H9 (cell line): ENCODE measurements at regions not wholly inside any gene's neighbourhood (a gene's known extent, or its start where the extent isn't known, plus 50 kb on each side); places are given as distances from the start of the nearest gene placed in this dataset.

Experiments
- DNase-seq: peaks from one replicate; pipeline ENCODE4 v3.0.0-alpha.2; 2017
- H2AFZ ChIP-seq: one replicate; pipeline ENCODE4 v1.6.1; 2013; ENCODE audit warnings: mild to moderate bottlenecking, low read length, control low read depth, moderate library complexity
- H2AK5ac ChIP-seq: 2 replicates; pipeline ENCODE4 v1.6.1; 2013; ENCODE audit warnings: low read length, control low read depth, mixed read lengths; ENCODE audit not compliant: insufficient read length
- H2BK120ac ChIP-seq: one replicate; pipeline ENCODE4 v1.6.1; 2013; ENCODE audit warnings: low read depth, mild to moderate bottlenecking, low read length, control low read depth, inconsistent platforms; ENCODE audit not compliant: poor library complexity, severe bottlenecking
- H2BK12ac ChIP-seq: 2 replicates; pipeline ENCODE4 v1.6.1; 2013; ENCODE audit warnings: low read length, control low read depth, mixed read lengths, low read depth; ENCODE audit not compliant: insufficient read length
- H2BK15ac ChIP-seq: 2 replicates; pipeline ENCODE4 v1.6.1; 2013; ENCODE audit warnings: low read depth, low read length, control low read depth
- H2BK20ac ChIP-seq: one replicate; pipeline ENCODE4 v1.6.1; 2013; ENCODE audit warnings: low read depth, mild to moderate bottlenecking, low read length, control low read depth, inconsistent platforms; ENCODE audit not compliant: poor library complexity, severe bottlenecking
- H2BK5ac ChIP-seq: 2 replicates; pipeline ENCODE4 v1.6.1; 2013; ENCODE audit warnings: low read length, control low read depth, mixed read lengths; ENCODE audit not compliant: insufficient read length
- H3K14ac ChIP-seq: 2 replicates; pipeline ENCODE4 v1.6.1; 2013; ENCODE audit warnings: low read length, control low read depth; ENCODE audit not compliant: insufficient read depth
- H3K18ac ChIP-seq: 2 replicates; pipeline ENCODE4 v1.6.1; 2013; ENCODE audit warnings: low read depth, mild to moderate bottlenecking, mixed read lengths, low read length, control low read depth; ENCODE audit not compliant: insufficient read length
- H3K23ac ChIP-seq: 2 replicates; pipeline ENCODE4 v1.6.1; 2013; ENCODE audit warnings: low read length, control low read depth, mixed read lengths, low read depth; ENCODE audit not compliant: insufficient read length
- H3K23me2 ChIP-seq: 2 replicates; pipeline ENCODE4 v1.6.1; 2013; ENCODE audit warnings: low read depth, mild to moderate bottlenecking, mixed read lengths, low read length, control low read depth; ENCODE audit not compliant: insufficient read length, poor library complexity, severe bottlenecking
- H3K27ac ChIP-seq: 2 replicates; pipeline ENCODE4 v1.5.1; 2013; ENCODE audit warnings: low read length, control low read depth, mixed read lengths, low read depth; ENCODE audit not compliant: insufficient read length
- H3K27me3 ChIP-seq: 2 replicates; pipeline ENCODE4 v1.6.1; 2013; ENCODE audit warnings: low read length, control low read depth, inconsistent platforms; ENCODE audit not compliant: insufficient read depth
- H3K4ac ChIP-seq: 2 replicates; pipeline ENCODE4 v1.6.1; 2013; ENCODE audit warnings: low read depth, mild to moderate bottlenecking, control low read depth, inconsistent platforms, low read length, moderate library complexity
- H3K4me1 ChIP-seq: 2 replicates; pipeline ENCODE4 v1.6.1; 2013; ENCODE audit warnings: low read length, control low read depth, inconsistent platforms; ENCODE audit not compliant: insufficient read depth
- H3K4me2 ChIP-seq: 2 replicates; pipeline ENCODE4 v1.6.1; 2013; ENCODE audit warnings: low read length, control low read depth, mixed read lengths; ENCODE audit not compliant: insufficient read length, insufficient read depth
- H3K56ac ChIP-seq: 2 replicates; pipeline ENCODE4 v1.6.1; 2013; ENCODE audit warnings: low read depth, mild to moderate bottlenecking, mixed read lengths, low read length, control low read depth; ENCODE audit not compliant: insufficient read length
- H3K79me1 ChIP-seq: 2 replicates; pipeline ENCODE4 v1.6.1; 2013; ENCODE audit warnings: low read depth, mild to moderate bottlenecking, moderate library complexity, low read length, control low read depth, inconsistent platforms; ENCODE audit not compliant: insufficient read depth, poor library complexity, severe bottlenecking
- H3K79me2 ChIP-seq: 2 replicates; pipeline ENCODE4 v1.6.1; 2013; ENCODE audit warnings: low read length, control low read depth, inconsistent platforms; ENCODE audit not compliant: insufficient read depth
- H3K9ac ChIP-seq: 2 replicates; pipeline ENCODE4 v1.6.1; 2013; ENCODE audit warnings: low read length, control low read depth, mixed read lengths; ENCODE audit not compliant: insufficient read length; ENCODE audit errors: extremely low read depth
- H3K9me3 ChIP-seq: one replicate; pipeline ENCODE4 v1.6.1; 2013; ENCODE audit warnings: low read depth, low read length, inconsistent platforms; ENCODE audit not compliant: control insufficient read depth
- H3T11ph ChIP-seq: one replicate; pipeline ENCODE4 v1.6.1; 2013; ENCODE audit warnings: mild to moderate bottlenecking, low read length, control low read depth, inconsistent platforms
- H4K20me1 ChIP-seq: one replicate; pipeline ENCODE4 v1.6.1; 2013; ENCODE audit not compliant: control insufficient read depth, insufficient read length, insufficient read depth
- H4K5ac ChIP-seq: 2 replicates; pipeline ENCODE4 v1.6.1; 2013; ENCODE audit warnings: low read depth, mild to moderate bottlenecking, mixed read lengths, low read length, control low read depth; ENCODE audit not compliant: insufficient read length
- H4K8ac ChIP-seq: replicated peaks from 2 replicates; pipeline ENCODE4 v1.6.1; 2013; ENCODE audit warnings: low read length, control low read depth, mixed read lengths, low read depth; ENCODE audit not compliant: insufficient read length
- H4K91ac ChIP-seq: 2 replicates; pipeline ENCODE4 v1.6.1; 2013; ENCODE audit warnings: low read depth, mild to moderate bottlenecking, moderate library complexity, mixed read lengths, low read length, control low read depth; ENCODE audit not compliant: insufficient read length
- H3K27ac Mint-ChIP-seq, 3 experiments: 2 replicates in 2 of 3; 3 replicates in 1 of 3; pipeline ENCODE4 v1.8.0; 2020 to 2021; ENCODE audit warnings: mixed read lengths in 3 of 3, mild to moderate bottlenecking in 1 of 3, moderate library complexity in 1 of 3
- H3K27me3 Mint-ChIP-seq: 2 replicates; pipeline ENCODE4 v1.8.0; 2021; ENCODE audit warnings: low read depth, mild to moderate bottlenecking, moderate library complexity, mixed read lengths
- H3K36me3 Mint-ChIP-seq, 3 experiments: 2 replicates in 2 of 3; 3 replicates in 1 of 3; pipeline ENCODE4 v1.8.0; 2020 to 2021; ENCODE audit warnings: low read depth in 3 of 3, mixed read lengths in 3 of 3; ENCODE audit not compliant: insufficient read depth in 1 of 3
- H3K4me1 Mint-ChIP-seq, 2 experiments: 2 replicates each; pipeline ENCODE4 v1.8.0; 2020; ENCODE audit warnings: mixed read lengths in 2 of 2
- H3K4me3 Mint-ChIP-seq, 2 experiments: 2 replicates in 1 of 2; 3 replicates in 1 of 2; pipeline ENCODE4 v1.8.0; 2020 to 2021; ENCODE audit warnings: mild to moderate bottlenecking in 2 of 2, mixed read lengths in 2 of 2, moderate library complexity in 1 of 2
- H3K9me3 Mint-ChIP-seq, 2 experiments: 2 replicates in 1 of 2; 3 replicates in 1 of 2; pipeline ENCODE4 v1.8.0; 2020; ENCODE audit warnings: mild to moderate bottlenecking in 2 of 2, mixed read lengths in 2 of 2, moderate library complexity in 1 of 2
- CTCF ChIP-seq: fragments of 200-600 bp; sonication (generic); conservative IDR thresholded peaks from 3 replicates; pipeline ENCODE4 v1.8.0; 2021; ENCODE audit warnings: antibody characterized with exemption, mild to moderate bottlenecking
- WGBS: extraction: QIAGEN DNeasy Blood & Tissue Kit; methylation state at CpG from one replicate; pipeline ENCODE4 v1.1.7; 2013; ENCODE audit warnings: missing lambda C conversion rate, low lambda C conversion rate, mixed read lengths; ENCODE audit not compliant: insufficient read length; ENCODE audit errors: extremely low coverage; 5-methylcytosine and 5-hydroxymethylcytosine counted together

- Histone ChIP-seq H4K91ac (no peak overlapping the region), H2BK120ac (no peak overlapping the region), H3K4me2 (no peak overlapping the region), H3K23ac (no peak overlapping the region), H3K4me1 (no peaks in the 10 kb centered on the region), H2AFZ (no peak overlapping the region), H3K56ac (no peak overlapping the region), H4K5ac (no peak overlapping the region), H3K18ac (no peak overlapping the region), H3K79me2 (no peaks in the 10 kb centered on the region), H2AK5ac (no peak overlapping the region), H3K27me3 (no peaks in the 10 kb centered on the region; the same call in 1 of the 2 replicates), H3K14ac (no peak overlapping the region), H4K20me1 (no peaks in the 10 kb centered on the region), H3K27ac (no peak overlapping the region), H3K79me1 (no peaks in the 10 kb centered on the region), H4K8ac (no peak overlapping the region), H3K9me3 (no peaks in the 10 kb centered on the region), H3K4ac (no peak overlapping the region), H2BK15ac (no peak overlapping the region), H2BK20ac (no peak overlapping the region), H3K23me2 (no peaks in the 10 kb centered on the region), H3T11ph (no peak overlapping the region), H3K9ac (no peak overlapping the region), H2BK12ac (no peak overlapping the region), H2BK5ac (no peak overlapping the region)
- Mint-ChIP-seq H3K9me3 (no peaks in the 10 kb centered on the region), H3K27me3 (no peaks in the 10 kb centered on the region), H3K4me1 (no peaks in the 10 kb centered on the region), H3K27ac (no peak overlapping the region), H3K36me3 (no peaks in the 10 kb centered on the region), H3K4me3 (no peak overlapping the region)
- no CpG with 5 or more reads among the region's 1 CpG for WGBS
- DNase-seq: no peak
- no peak for TF ChIP-seq CTCF
Measured at GRCh38 chr18:54433857-54434256, 76.2 kb downstream of the C18orf54 start.
